Right renal pelvis (tissue), 4 donors: ENCODE measurements at regions not wholly inside any gene's neighbourhood (a gene's known extent, or its start where the extent isn't known, plus 50 kb on each side); places are given as distances from the start of the nearest gene placed in this dataset.
"Not testable (repeated sequence)": the region's sequence is repeated elsewhere in the genome, so short reads cannot be mapped to it uniquely, and the experiment has no call there.

Experiments
- DNase-seq, 4 donors: peaks; one replicate each; pipeline ENCODE4 v3.0.0-alpha.2; 2013; ENCODE audit warnings: low read depth in 4 of 4, low spot score in 3 of 4, missing footprints in 1 of 4

- no peak for DNase-seq
Observed at GRCh38 chr1:29417147-29417858, 181.0 kb downstream of the PTPRU start.

GRCh38 chr1:29416267-29417146, 180.2 kb downstream of the PTPRU start:
- DNase-seq: no peak

GRCh38 chr1:29415861-29416260, 179.5 kb downstream of the PTPRU start:
- DNase-seq: no peak

- no peak for DNase-seq
Observed at GRCh38 chr1:29415156-29415830, 179.0 kb downstream of the PTPRU start.

GRCh38 chr1:29414086-29414485, 177.8 kb downstream of the PTPRU start:
- no peak for DNase-seq

- DNase-seq: no peak
Observed at GRCh38 chr1:29413661-29414060, 177.3 kb downstream of the PTPRU start.

- no peak for DNase-seq
Observed at GRCh38 chr1:29412591-29412990, 176.3 kb downstream of the PTPRU start.

GRCh38 chr1:29410476-29410875, 174.2 kb downstream of the PTPRU start:
- DNase-seq: no peak

- no peak for DNase-seq
Observed at GRCh38 chr1:29409616-29410015, 173.3 kb downstream of the PTPRU start.

GRCh38 chr1:29408831-29409605, 172.7 kb downstream of the PTPRU start:
- DNase-seq: no peak

- no peak for DNase-seq
Observed at GRCh38 chr1:29406814-29407213, 170.5 kb downstream of the PTPRU start.

GRCh38 chr1:29400203-29400602, 163.9 kb downstream of the PTPRU start:
- DNase-seq: not testable (repeated sequence)

- no peak for DNase-seq
Observed at GRCh38 chr1:29399465-29399864, 163.1 kb downstream of the PTPRU start.

GRCh38 chr1:29398431-29398830, 162.1 kb downstream of the PTPRU start:
- no peak for DNase-seq

GRCh38 chr1:29397981-29398380, 161.7 kb downstream of the PTPRU start:
- no peak for DNase-seq

GRCh38 chr1:29397256-29397590, 160.9 kb downstream of the PTPRU start:
- no peak for DNase-seq

GRCh38 chr1:29396438-29397255, 160.3 kb downstream of the PTPRU start:
- DNase-seq: no peak

- DNase-seq: no peak
Observed at GRCh38 chr1:29395736-29396437, 159.6 kb downstream of the PTPRU start.

- no peak for DNase-seq
Observed at GRCh38 chr1:29394521-29395225, 158.4 kb downstream of the PTPRU start.
